ENCODE measurements at regions not wholly inside any gene's neighbourhood (a gene's known extent, or its start where the extent isn't known, plus 50 kb on each side); places are given as distances from the start of the nearest gene placed in this dataset.

DNA sequence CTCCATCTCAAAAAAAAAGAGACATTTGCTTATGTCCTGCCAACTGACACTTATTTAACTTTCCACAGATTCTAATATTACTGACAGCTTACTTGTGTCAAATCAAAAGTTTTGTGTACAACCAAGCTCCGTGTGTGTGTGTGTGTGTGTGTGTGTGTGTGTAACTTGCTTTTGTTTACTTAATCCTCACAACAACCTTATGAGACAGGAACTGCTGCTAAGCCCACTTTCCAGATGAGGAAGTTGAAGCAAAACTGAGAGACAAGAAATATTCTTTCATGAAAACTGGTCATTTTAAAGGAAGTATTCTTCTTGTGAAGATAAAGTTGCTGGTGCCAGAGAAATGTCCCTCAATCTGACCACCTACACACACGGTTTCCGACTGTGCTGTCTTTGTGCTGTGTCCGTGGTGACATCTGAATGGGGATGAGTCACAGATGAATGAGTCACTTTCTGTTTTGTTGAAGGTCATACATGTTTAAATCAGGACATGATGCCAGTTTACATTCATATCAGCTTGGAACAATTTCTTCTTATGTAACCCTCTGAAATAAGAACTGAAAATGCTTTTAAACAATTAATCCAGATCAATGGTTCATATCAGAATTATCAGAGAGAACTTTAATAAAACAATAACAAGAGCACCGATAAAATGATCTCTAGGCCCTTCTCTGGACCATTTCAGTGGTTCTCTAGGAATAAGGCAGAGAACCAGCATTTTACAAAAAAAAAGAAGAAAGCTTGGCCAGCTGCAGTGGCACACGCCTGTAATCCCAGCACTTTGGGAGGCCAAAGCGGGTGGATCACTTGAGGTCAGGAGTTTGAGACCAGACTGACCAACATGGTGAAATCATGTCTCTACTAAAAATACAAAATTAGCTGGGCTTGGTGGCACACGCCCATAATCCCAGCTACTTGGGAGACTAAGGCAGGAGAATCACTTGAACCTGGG lies 95.5 kb downstream of the THNSL2 start:
- ATAC-seq (replicated peaks in 6 of 8) = peak in 7 of 8 experiments; percentile 86 to 100 (median 99)
- Histone ChIP-seq H3K4me3 (no peak overlapping the region), H3K4me1 (replicated peaks in 1 of 2) (peaks cover 3 to 4% of the 10 kb centered on the region in 2 donors), H3K27ac (peak overlapping the region; percentile 32 to 82)
- 0 to 94% (median 50%) methylated on average over 1 to 6 of the region's 8 CpGs; no CpG with 5 or more reads in 1 of the 10 experiments for WGBS, 10 experiments
- in situ Hi-C loops (cut with MboI; ENCODE audit: low pct_unique_long_range_greater_than_20kb in 2 of 9, low sequenced_read_pairs in 9 of 9, unreplicated experiment in 9 of 9) = no loop called here

- Histone ChIP-seq H3K4me3 (no peak overlapping the region), H3K27ac (no peak overlapping the region), H3K4me1 (replicated peaks in 1 of 2) (peaks cover 3 to 4% of the 10 kb centered on the region in 2 donors)
- in situ Hi-C loops (cut with MboI; ENCODE audit: low pct_unique_long_range_greater_than_20kb in 2 of 9, low sequenced_read_pairs in 9 of 9, unreplicated experiment in 9 of 9) = no loop called here
- 50 to 100% (median 90%) methylated on average over 1 to 5 of the region's 5 CpGs; no CpG with 5 or more reads in 1 of the 10 experiments for WGBS, 10 experiments
- no peak for ATAC-seq (replicated peaks in 6 of 8)
These were observed 93.7 kb downstream of the THNSL2 start for GRCh38 chr2:88263861-88264260.

DNA sequence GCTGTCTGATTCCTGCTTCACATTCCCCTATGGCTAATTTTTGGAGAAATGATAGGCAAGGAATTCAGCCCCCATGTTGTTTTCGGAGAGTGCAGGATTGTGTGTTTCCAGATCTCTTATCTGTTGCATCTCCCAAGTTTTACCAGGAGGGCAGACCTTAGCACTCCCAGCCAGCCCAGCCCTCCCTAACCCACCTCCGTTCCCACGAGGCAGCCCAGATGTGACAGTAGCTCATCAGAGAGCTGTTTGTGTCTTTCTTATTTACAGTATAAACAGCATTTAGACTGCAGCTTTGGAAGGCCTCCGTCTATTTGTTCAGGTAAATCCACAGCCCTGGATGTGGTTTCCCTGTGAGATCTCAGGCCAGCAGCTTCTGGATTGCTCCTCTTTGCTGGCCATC lies 91.6 kb downstream of the THNSL2 start:
- WGBS, 10 experiments = 59 to 90% (median 80%) methylated on average over 1 to 2 of the region's 4 CpGs; no CpG with 5 or more reads in 5 of the 10 experiments
- in situ Hi-C loops (cut with MboI; ENCODE audit: low pct_unique_long_range_greater_than_20kb in 2 of 9, low sequenced_read_pairs in 9 of 9, unreplicated experiment in 9 of 9) = no loop called here
- ATAC-seq (replicated peaks in 6 of 8) = no peak
- Histone ChIP-seq H3K4me3 (no peak overlapping the region), H3K27ac (no peak overlapping the region), H3K4me1 (replicated peaks in 1 of 2) (peaks cover 3 to 4% of the 10 kb centered on the region in 2 donors)

- no peak for ATAC-seq (replicated peaks in 6 of 8)
- Histone ChIP-seq H3K4me1 (replicated peaks in 1 of 2) (no peaks in the 10 kb centered on the region), H3K4me3 (no peak overlapping the region), H3K27ac (no peak overlapping the region)
- in situ Hi-C loops (cut with MboI; ENCODE audit: low pct_unique_long_range_greater_than_20kb in 2 of 9, low sequenced_read_pairs in 9 of 9, unreplicated experiment in 9 of 9) = no loop called here
- 21 to 100% (median 92%) methylated on average over 1 to 2 of the region's 2 CpGs; no CpG with 5 or more reads in 5 of the 10 experiments for WGBS, 10 experiments
These were observed 88.1 kb downstream of the THNSL2 start for GRCh38 chr2:88258208-88258607.

GRCh38 chr2:88254437-88255091 lies 84.4 kb downstream of the THNSL2 start:
- WGBS, 10 experiments = 21 to 68% (median 33%) methylated on average over 1 to 3 of the region's 3 CpGs; no CpG with 5 or more reads in 3 of the 10 experiments
- Histone ChIP-seq H3K27ac (no peak overlapping the region), H3K4me3 (no peak overlapping the region), H3K4me1 (replicated peaks in 1 of 2) (no peaks in the 10 kb centered on the region)
- ATAC-seq (replicated peaks in 6 of 8) = peak in 3 of 8 experiments; percentile 36 to 90 (median 70)
- in situ Hi-C loops (cut with MboI; ENCODE audit: low pct_unique_long_range_greater_than_20kb in 2 of 9, low sequenced_read_pairs in 9 of 9, unreplicated experiment in 9 of 9) = no loop called here

DNA sequence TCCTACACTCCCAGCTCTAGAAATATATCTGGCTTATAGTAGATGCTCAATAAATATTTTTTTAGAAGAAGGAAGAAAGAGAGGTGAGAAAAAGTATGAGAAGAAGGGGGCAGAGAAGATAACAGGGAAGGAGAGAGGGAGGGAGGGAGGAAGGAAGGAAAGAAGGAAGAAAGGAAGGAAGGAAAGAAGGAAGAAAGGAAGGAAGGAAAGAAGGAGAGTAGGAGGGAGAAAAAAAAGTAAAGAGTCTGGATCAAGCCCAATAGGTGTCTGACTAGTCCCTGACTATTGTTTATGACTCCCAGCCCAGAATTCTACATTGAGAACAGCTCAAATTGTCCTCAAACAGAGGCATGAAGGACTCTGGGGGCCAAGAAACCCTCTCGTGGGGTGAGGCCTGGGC lies 83.9 kb downstream of the THNSL2 start:
- WGBS, 10 experiments = 0 to 89% (median 55%) methylated on average over 1 of the region's 1 CpG; no CpG with 5 or more reads in 4 of the 10 experiments
- ATAC-seq (replicated peaks in 6 of 8) = no peak
- H3K4me1 ChIP-seq (replicated peaks in 1 of 2) = no peaks in the 10 kb centered on the region
- no peak overlapping the region for H3K27ac ChIP-seq
- in situ Hi-C loops (cut with MboI; ENCODE audit: low pct_unique_long_range_greater_than_20kb in 2 of 9, low sequenced_read_pairs in 9 of 9, unreplicated experiment in 9 of 9) = no loop called here
- no peak overlapping the region for H3K4me3 ChIP-seq

- WGBS, 10 experiments = 54 to 90% (median 79%) methylated on average over 1 to 6 of the region's 7 CpGs; no CpG with 5 or more reads in 3 of the 10 experiments
- H3K27ac ChIP-seq = no peak overlapping the region
- ATAC-seq (replicated peaks in 6 of 8) = no peak
- no peak overlapping the region for H3K4me3 ChIP-seq
- H3K4me1 ChIP-seq (replicated peaks in 1 of 2) = no peaks in the 10 kb centered on the region
- in situ Hi-C loops (cut with MboI; ENCODE audit: low pct_unique_long_range_greater_than_20kb in 2 of 9, low sequenced_read_pairs in 9 of 9, unreplicated experiment in 9 of 9) = no loop called here
These were observed 83.2 kb downstream of the THNSL2 start for GRCh38 chr2:88253375-88253774.

DNA sequence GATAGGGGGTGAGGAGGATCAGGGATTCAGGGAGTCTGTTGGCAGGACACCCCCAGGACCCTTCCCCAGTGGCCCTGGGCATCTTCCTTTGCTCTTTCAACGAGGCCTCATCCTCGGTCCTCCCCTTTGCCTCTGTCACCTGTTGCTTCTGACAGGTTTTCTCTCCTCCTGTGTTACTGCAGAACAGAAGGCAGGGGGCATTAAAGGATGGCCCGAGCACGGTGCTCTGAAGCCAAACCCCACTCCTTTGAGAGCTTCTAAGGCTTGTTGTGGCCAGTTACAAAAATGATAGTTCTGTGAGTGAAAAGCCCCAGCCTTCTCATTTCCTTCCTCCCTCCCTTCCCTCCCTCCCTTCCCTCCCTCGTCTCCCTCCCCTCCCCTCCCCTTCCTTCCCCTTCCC lies 82.5 kb downstream of the THNSL2 start:
- in situ Hi-C loops (cut with MboI; ENCODE audit: low pct_unique_long_range_greater_than_20kb in 2 of 9, low sequenced_read_pairs in 9 of 9, unreplicated experiment in 9 of 9) = no loop called here
- ATAC-seq (replicated peaks in 6 of 8) = no peak
- WGBS, 10 experiments = 47 to 70% methylated on average over 2 to 3 of the region's 5 CpGs; no CpG with 5 or more reads in 8 of the 10 experiments

GRCh38 chr2:88252111-88252510 lies 82.0 kb downstream of the THNSL2 start:
- Histone ChIP-seq H3K4me1 (replicated peaks in 1 of 2) (no peaks in the 10 kb centered on the region), H3K4me3 (no peak overlapping the region), H3K27ac (no peak overlapping the region)
- 77 to 100% (median 90%) methylated on average over 1 to 3 of the region's 3 CpGs; no CpG with 5 or more reads in 6 of the 10 experiments for WGBS, 10 experiments
- no peak for ATAC-seq (replicated peaks in 6 of 8)
- in situ Hi-C loops (cut with MboI; ENCODE audit: low pct_unique_long_range_greater_than_20kb in 2 of 9, low sequenced_read_pairs in 9 of 9, unreplicated experiment in 9 of 9) = no loop called here

More for the DNA sequence above, 82.5 kb downstream of the THNSL2 start:
- H3K4me1 ChIP-seq (replicated peaks in 1 of 2) = no peaks in the 10 kb centered on the region
- no peak overlapping the region for H3K27ac ChIP-seq
- no peak overlapping the region for H3K4me3 ChIP-seq

DNA sequence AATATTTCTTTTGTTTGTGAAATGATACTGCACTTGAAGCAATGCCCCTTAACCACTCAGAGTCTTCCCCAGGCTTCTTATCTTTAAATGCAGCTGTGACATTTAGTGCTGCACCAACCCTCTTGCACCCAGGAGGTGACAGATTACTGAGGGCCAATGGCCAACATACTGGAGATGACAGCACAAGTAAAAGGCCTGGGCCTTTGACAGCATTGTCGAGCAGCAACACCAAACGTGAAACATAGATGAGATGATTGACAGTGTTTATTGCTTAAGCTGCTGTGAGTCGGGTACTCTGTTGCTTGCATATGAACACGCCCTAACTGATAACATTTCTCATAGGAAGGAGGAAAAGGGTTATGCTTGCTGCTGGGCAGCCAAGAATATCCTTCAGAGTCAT lies 80.3 kb downstream of the THNSL2 start:
- in situ Hi-C loops (cut with MboI; ENCODE audit: low pct_unique_long_range_greater_than_20kb in 2 of 9, low sequenced_read_pairs in 9 of 9, unreplicated experiment in 9 of 9) = no loop called here
- no peaks in the 10 kb centered on the region for H3K4me1 ChIP-seq (replicated peaks in 1 of 2)
- ATAC-seq (replicated peaks in 6 of 8) = peak in 2 of 8 experiments; percentile 76 to 79
- 0 to 100% (median 68%) methylated on average over 1 to 4 of the region's 4 CpGs; no CpG with 5 or more reads in 3 of the 10 experiments for WGBS, 10 experiments
- no peak overlapping the region for H3K27ac ChIP-seq
- H3K4me3 ChIP-seq = no peak overlapping the region

DNA sequence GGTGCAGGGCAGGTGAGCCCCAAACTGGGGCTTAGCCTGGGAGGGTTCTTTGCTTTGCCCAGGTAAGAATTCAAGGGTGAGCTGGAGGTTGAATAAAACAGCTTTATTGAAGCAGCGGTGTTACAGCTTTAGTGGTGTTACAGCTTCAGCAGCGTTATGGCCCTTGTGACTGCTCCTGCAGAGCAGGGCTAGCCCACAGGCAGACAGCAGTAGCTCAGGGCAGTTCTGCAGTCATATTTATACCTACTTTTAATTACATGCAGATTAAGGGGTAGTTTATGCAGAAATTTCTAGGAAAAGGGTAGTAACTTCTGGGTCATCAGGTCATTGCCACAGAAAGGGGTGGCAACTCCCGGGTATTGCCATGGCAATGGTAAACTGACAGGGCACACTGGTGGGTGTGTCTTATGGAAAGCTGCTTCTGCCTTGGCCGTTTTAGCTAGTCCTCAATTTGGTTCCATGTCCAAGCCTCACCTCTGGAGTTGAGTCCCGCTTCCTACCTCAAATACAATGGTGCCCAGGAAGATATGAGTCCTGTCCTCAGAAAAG lies 78.2 kb downstream of the THNSL2 start:
- H3K27ac ChIP-seq = no peak overlapping the region
- in situ Hi-C loops (cut with MboI; ENCODE audit: low pct_unique_long_range_greater_than_20kb in 2 of 9, low sequenced_read_pairs in 9 of 9, unreplicated experiment in 9 of 9) = no loop called here
- ATAC-seq (replicated peaks in 6 of 8) = peak in 3 of 8 experiments; percentile 76 to 83 (median 79)
- WGBS, 10 experiments = 6 to 100% (median 76%) methylated on average over 1 to 5 of the region's 5 CpGs; no CpG with 5 or more reads in 3 of the 10 experiments
- no peak overlapping the region for H3K4me3 ChIP-seq
- no peaks in the 10 kb centered on the region for H3K4me1 ChIP-seq (replicated peaks in 1 of 2)

GRCh38 chr2:88247531-88247930 lies 77.4 kb downstream of the THNSL2 start:
- WGBS, 10 experiments = 43 to 100% (median 57%) methylated on average over 1 to 5 of the region's 6 CpGs; no CpG with 5 or more reads in 3 of the 10 experiments
- peak in 5 of 8 experiments; percentile 72 to 98 (median 94) for ATAC-seq (replicated peaks in 6 of 8)
- in situ Hi-C loops (cut with MboI; ENCODE audit: low pct_unique_long_range_greater_than_20kb in 2 of 9, low sequenced_read_pairs in 9 of 9, unreplicated experiment in 9 of 9) = no loop called here
- Histone ChIP-seq H3K27ac (no peak overlapping the region), H3K4me1 (replicated peaks in 1 of 2) (no peaks in the 10 kb centered on the region), H3K4me3 (no peak overlapping the region)

DNA sequence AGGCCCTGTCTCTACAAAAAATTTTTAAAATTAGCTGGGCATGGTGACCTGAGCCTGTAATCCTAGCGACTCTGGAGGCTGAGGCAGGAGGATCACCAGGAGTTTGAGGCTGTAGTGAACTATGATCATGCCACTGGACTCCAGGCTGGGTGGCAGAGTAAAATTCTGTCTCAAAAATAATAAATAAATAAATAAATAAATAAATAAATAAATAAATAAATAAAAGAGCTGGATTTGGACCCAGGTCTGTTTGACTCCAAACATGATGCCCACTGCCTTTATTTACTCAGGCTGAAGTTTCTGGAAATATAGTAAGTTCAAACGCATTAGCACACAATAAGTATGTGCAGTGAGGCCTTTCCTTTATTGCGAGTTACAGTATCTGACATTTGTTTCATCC lies 75.0 kb downstream of the THNSL2 start:
- ATAC-seq (replicated peaks in 6 of 8) = no peak
- in situ Hi-C loops (cut with MboI; ENCODE audit: low pct_unique_long_range_greater_than_20kb in 2 of 9, low sequenced_read_pairs in 9 of 9, unreplicated experiment in 9 of 9) = no loop called here
- WGBS, 10 experiments = 61 to 100% (median 93%) methylated on average over 1 to 3 of the region's 3 CpGs

More for the DNA sequence above, 75.0 kb downstream of the THNSL2 start:
- Histone ChIP-seq H3K27ac (no peak overlapping the region), H3K4me3 (no peak overlapping the region), H3K4me1 (replicated peaks in 1 of 2) (no peaks in the 10 kb centered on the region)
